Neuronal stem cell (in vitro differentiated cells): ENCODE measurements at regions not wholly inside any gene's neighbourhood (a gene's known extent, or its start where the extent isn't known, plus 50 kb on each side); places are given as distances from the start of the nearest gene placed in this dataset.

Source experiments
- DNase-seq: peaks from one replicate; pipeline ENCODE4 v3.0.0-alpha.2; 2013; ENCODE audit warnings: low spot score
- H2AFZ ChIP-seq: one replicate; pipeline ENCODE4 v1.6.1; 2013; ENCODE audit warnings: mild to moderate bottlenecking, low read length, inconsistent platforms
- H2AK5ac ChIP-seq: 2 replicates; pipeline ENCODE4 v1.6.1; 2013; ENCODE audit warnings: low read depth, mild to moderate bottlenecking, inconsistent platforms, low read length, moderate library complexity, mixed read lengths
- H2BK120ac ChIP-seq: 2 replicates; pipeline ENCODE4 v1.6.1; 2013; ENCODE audit warnings: low read depth, mild to moderate bottlenecking, inconsistent platforms, low read length, moderate library complexity, mixed read lengths
- H2BK12ac ChIP-seq: one replicate; pipeline ENCODE4 v1.6.1; 2013; ENCODE audit warnings: low read length, inconsistent platforms
- H2BK15ac ChIP-seq: 2 replicates; pipeline ENCODE4 v1.6.1; 2013; ENCODE audit warnings: mild to moderate bottlenecking, low read length, inconsistent platforms, mixed read lengths
- H2BK5ac ChIP-seq: one replicate; pipeline ENCODE4 v1.6.1; 2013; ENCODE audit warnings: inconsistent platforms, mild to moderate bottlenecking, low read length, moderate library complexity
- H3K14ac ChIP-seq: one replicate; pipeline ENCODE4 v1.6.1; 2013; ENCODE audit warnings: low read length, inconsistent platforms
- H3K18ac ChIP-seq: 2 replicates; pipeline ENCODE4 v1.6.1; 2013; ENCODE audit warnings: low read length, inconsistent platforms
- H3K23ac ChIP-seq: 2 replicates; pipeline ENCODE4 v1.6.1; 2013; ENCODE audit warnings: low read depth, mild to moderate bottlenecking, mixed read lengths, low read length, inconsistent platforms; ENCODE audit not compliant: poor library complexity
- H3K27ac ChIP-seq: replicated peaks from 3 replicates; pipeline ENCODE4 v1.5.1; 2013; ENCODE audit warnings: low read length, inconsistent platforms
- H3K27me3 ChIP-seq, 3 experiments: 2 replicates each; pipeline ENCODE4 v1.6.1; 2013; ENCODE audit warnings: low read length in 3 of 3, mild to moderate bottlenecking in 2 of 3, inconsistent platforms in 1 of 3, low read depth in 1 of 3, mixed read lengths in 1 of 3, moderate library complexity in 1 of 3; ENCODE audit not compliant: control insufficient read depth in 3 of 3, insufficient read depth in 3 of 3
- H3K36me3 ChIP-seq, 2 donors: replicated peaks in 1 of 2; 2 replicates each; pipeline ENCODE4 v1.6.1; 2013; ENCODE audit warnings: low read length in 2 of 2; ENCODE audit not compliant: control insufficient read depth in 2 of 2, insufficient read depth in 2 of 2
- H3K4ac ChIP-seq: 2 replicates; pipeline ENCODE4 v1.6.1; 2013; ENCODE audit warnings: inconsistent platforms, mild to moderate bottlenecking, low read length, moderate library complexity
- H3K4me1 ChIP-seq, 2 donors: 1 replicate in 1 of 2; 2 replicates in 1 of 2; pipeline ENCODE4 v1.6.1; 2013; ENCODE audit warnings: low read length in 2 of 2, low read depth in 1 of 2; ENCODE audit not compliant: control insufficient read depth in 2 of 2, insufficient read depth in 1 of 2
- H3K4me2 ChIP-seq: one replicate; pipeline ENCODE4 v1.6.1; 2013; ENCODE audit warnings: mild to moderate bottlenecking, low read length, inconsistent platforms; ENCODE audit not compliant: insufficient read depth, poor library complexity, severe bottlenecking
- H3K4me3 ChIP-seq, 2 donors: 2 replicates each; pipeline ENCODE4 v1.5.1; 2013; ENCODE audit warnings: low read length in 2 of 2, mild to moderate bottlenecking in 2 of 2, inconsistent platforms in 1 of 2, moderate library complexity in 1 of 2
- H3K79me1 ChIP-seq: one replicate; pipeline ENCODE4 v1.6.1; 2013; ENCODE audit warnings: low read depth, mild to moderate bottlenecking, inconsistent platforms, low read length, moderate library complexity
- H3K9ac ChIP-seq: one replicate; pipeline ENCODE4 v1.6.1; 2013; ENCODE audit warnings: mild to moderate bottlenecking, low read depth, low read length, inconsistent platforms; ENCODE audit not compliant: poor library complexity
- H3K9me3 ChIP-seq, 2 donors: replicated peaks in 1 of 2; 2 replicates each; pipeline versions ENCODE3 to v1.6.1; 2013; ENCODE audit warnings: low read length in 2 of 2, mild to moderate bottlenecking in 2 of 2, inconsistent platforms in 1 of 2, low read depth in 1 of 2, mixed read lengths in 1 of 2, moderate library complexity in 1 of 2; ENCODE audit not compliant: control insufficient read depth in 2 of 2, insufficient read depth in 1 of 2
- H4K8ac ChIP-seq: one replicate; pipeline ENCODE4 v1.6.1; 2013; ENCODE audit warnings: low read depth, mild to moderate bottlenecking, inconsistent platforms, low read length, moderate library complexity
- H4K91ac ChIP-seq: one replicate; pipeline ENCODE4 v1.6.1; 2013; ENCODE audit warnings: low read length, low read depth, mild to moderate bottlenecking, inconsistent platforms; ENCODE audit not compliant: poor library complexity
- WGBS, 2 donors: extraction: QIAGEN DNeasy Blood & Tissue Kit; methylation state at CpG; one replicate each; pipeline ENCODE4 v1.1.7; 2013; ENCODE audit warnings: missing lambda C conversion rate in 2 of 2, mixed read lengths in 1 of 2; ENCODE audit not compliant: insufficient read length in 2 of 2, insufficient replicate concordance in 1 of 2; ENCODE audit errors: extremely low coverage in 2 of 2; 5-methylcytosine and 5-hydroxymethylcytosine counted together

DNA sequence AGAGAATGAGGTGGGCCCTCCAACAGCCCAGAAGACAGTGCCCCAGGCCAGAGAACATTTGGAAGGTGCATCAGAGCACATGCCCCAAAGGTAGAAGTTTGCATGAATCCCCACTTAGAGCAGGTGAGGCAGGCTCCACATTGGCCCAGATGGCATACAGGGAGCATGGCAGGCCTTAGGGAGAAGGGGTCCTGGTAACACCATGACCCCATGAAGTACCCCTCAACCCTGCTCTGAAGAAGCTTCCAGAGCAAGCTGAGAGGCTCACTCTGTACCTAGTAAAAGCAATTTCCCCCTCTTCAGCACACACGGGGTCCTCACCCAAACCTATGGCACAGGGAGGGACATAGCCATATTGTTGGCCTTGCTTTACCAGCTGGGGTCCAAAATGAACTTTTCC, 162.6 kb downstream of the BUB3 start:
- no peak overlapping the region for H4K91ac ChIP-seq
- H3K27ac ChIP-seq, result no peak overlapping the region
- no peaks in the 10 kb centered on the region for H3K36me3 ChIP-seq
- no peak overlapping the region for H3K18ac ChIP-seq
- H3K4me3 ChIP-seq, result no peak overlapping the region
- H3K4ac ChIP-seq, result no peak overlapping the region
- peaks cover 0 to 3% of the 10 kb centered on the region in 2 donors for H3K4me1 ChIP-seq
- H2BK5ac ChIP-seq, result no peak overlapping the region
- H3K9ac ChIP-seq, result no peak overlapping the region
- peaks cover 0 to 2% (median 0%) of the 10 kb centered on the region in 3 experiments for H3K27me3 ChIP-seq
- no peak overlapping the region for H4K8ac ChIP-seq
- no CpG with 5 or more reads among the region's 1 CpG for WGBS, 2 donors
- no peaks in the 10 kb centered on the region for H3K79me1 ChIP-seq
- H2BK15ac ChIP-seq, result no peak overlapping the region
- no peak for DNase-seq
- no peak overlapping the region for H2AK5ac ChIP-seq
- H3K23ac ChIP-seq, result no peak overlapping the region
- H3K4me2 ChIP-seq, result no peak overlapping the region
- no peak overlapping the region for H2BK120ac ChIP-seq
- H2AFZ ChIP-seq, result no peak overlapping the region
- no peaks in the 10 kb centered on the region for H3K9me3 ChIP-seq
- no peak overlapping the region for H3K14ac ChIP-seq
- no peak overlapping the region for H2BK12ac ChIP-seq

DNA sequence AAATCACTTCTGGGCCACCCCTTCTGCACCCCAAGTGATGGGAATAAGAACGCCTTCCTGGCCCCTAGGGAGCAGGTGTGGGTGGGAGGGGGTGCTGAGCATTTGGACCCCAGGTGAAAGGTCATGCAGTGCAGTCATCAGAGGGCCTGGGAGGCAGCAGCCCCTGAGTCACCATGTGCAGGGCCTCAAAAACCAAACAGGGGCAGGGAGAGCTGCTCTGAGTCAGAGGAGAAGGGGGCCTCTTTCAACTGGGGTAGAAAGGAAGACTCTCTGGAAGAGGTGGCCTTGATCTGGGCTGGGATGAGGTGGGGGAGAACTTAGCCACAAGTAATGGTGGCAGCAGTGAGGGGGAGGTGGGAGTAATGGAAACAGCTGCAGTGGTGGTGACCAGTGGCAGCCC, 164.3 kb downstream of the BUB3 start:
- Histone ChIP-seq H3K4me3 (no peak overlapping the region), H3K27me3 (peaks cover 0 to 2% (median 0%) of the 10 kb centered on the region in 3 experiments), H2BK12ac (no peak overlapping the region), H3K36me3 (no peaks in the 10 kb centered on the region), H2BK5ac (no peak overlapping the region), H4K8ac (no peak overlapping the region), H3K9ac (no peak overlapping the region), H2BK120ac (no peak overlapping the region), H2AK5ac (no peak overlapping the region), H3K18ac (no peak overlapping the region), H3K9me3 (no peaks in the 10 kb centered on the region), H3K79me1 (no peaks in the 10 kb centered on the region), H4K91ac (no peak overlapping the region), H3K23ac (no peak overlapping the region), H2BK15ac (no peak overlapping the region), H3K27ac (no peak overlapping the region), H3K4me2 (no peak overlapping the region), H3K14ac (no peak overlapping the region), H3K4me1 (no peaks in the 10 kb centered on the region), H3K4ac (no peak overlapping the region), H2AFZ (no peak overlapping the region)
- WGBS, 2 donors, result no CpG with 5 or more reads among the region's 1 CpG
- no peak for DNase-seq

DNA sequence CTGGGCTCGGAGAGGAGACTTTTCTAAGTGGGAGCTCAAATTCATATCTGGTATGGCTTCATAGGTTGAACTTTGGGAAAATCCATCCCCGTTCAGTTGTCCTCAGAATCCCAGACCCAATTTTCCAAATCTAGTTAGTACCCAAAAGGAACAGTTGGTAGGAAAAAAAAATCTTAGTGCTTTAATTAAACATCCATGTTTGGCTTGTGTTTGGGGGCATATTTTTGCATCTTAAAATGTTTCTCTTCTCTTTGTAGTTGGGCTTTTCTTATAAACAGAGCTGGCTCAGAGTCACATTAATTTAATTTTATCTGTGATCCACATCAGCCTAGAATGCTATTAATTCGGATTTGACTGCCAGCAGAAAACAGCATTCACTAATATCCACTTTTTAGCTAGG, 165.9 kb downstream of the BUB3 start:
- Histone ChIP-seq H3K4me3 (no peak overlapping the region), H3K4ac (no peak overlapping the region), H2AFZ (no peak overlapping the region), H3K9ac (no peak overlapping the region), H3K79me1 (no peaks in the 10 kb centered on the region), H4K91ac (no peak overlapping the region), H3K27ac (no peak overlapping the region), H2AK5ac (no peak overlapping the region), H2BK12ac (no peak overlapping the region), H4K8ac (no peak overlapping the region), H3K18ac (no peak overlapping the region), H2BK15ac (no peak overlapping the region), H3K9me3 (peaks cover 0 to under 1% of the 10 kb centered on the region in 2 donors), H2BK5ac (no peak overlapping the region), H3K4me1 (no peaks in the 10 kb centered on the region), H3K14ac (no peak overlapping the region), H2BK120ac (no peak overlapping the region), H3K23ac (no peak overlapping the region), H3K27me3 (peaks cover 0 to 2% (median 0%) of the 10 kb centered on the region in 3 experiments), H3K36me3 (no peaks in the 10 kb centered on the region), H3K4me2 (no peak overlapping the region)
- WGBS, 2 donors, result no CpG with 5 or more reads among the region's 3 CpGs
- no peak for DNase-seq

DNA sequence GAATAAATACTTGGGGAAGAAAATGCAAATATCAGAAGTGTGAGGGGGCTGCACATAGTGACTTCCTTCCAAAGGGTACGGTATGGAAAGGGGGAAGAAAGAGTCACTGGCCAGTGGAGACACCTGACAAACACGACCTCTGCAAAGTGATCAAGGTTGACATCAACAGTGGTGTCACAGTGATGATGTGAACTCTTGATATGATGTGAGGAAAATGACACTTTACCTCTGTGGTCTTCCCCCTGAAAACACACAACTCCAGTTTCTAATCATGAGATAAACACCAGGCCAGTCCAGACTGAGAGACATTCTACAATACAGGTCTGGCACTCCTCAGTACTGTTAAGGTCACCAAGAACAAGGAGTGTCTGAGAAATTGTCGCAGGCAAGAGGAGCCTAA, 169.7 kb downstream of the BUB3 start:
- no peak overlapping the region for H2AK5ac ChIP-seq
- no peak for DNase-seq
- H2BK120ac ChIP-seq, result no peak overlapping the region
- H4K91ac ChIP-seq, result no peak overlapping the region
- no peak overlapping the region for H3K4ac ChIP-seq
- no peak overlapping the region for H3K23ac ChIP-seq
- H3K14ac ChIP-seq, result no peak overlapping the region
- H3K4me3 ChIP-seq, result no peak overlapping the region
- no peak overlapping the region for H2BK12ac ChIP-seq
- no peaks in the 10 kb centered on the region for H3K27me3 ChIP-seq
- H2AFZ ChIP-seq, result no peak overlapping the region
- H3K27ac ChIP-seq, result no peak overlapping the region
- no peak overlapping the region for H2BK15ac ChIP-seq
- no peak overlapping the region for H3K18ac ChIP-seq
- no peak overlapping the region for H2BK5ac ChIP-seq
- no peaks in the 10 kb centered on the region for H3K4me1 ChIP-seq
- H3K9me3 ChIP-seq, result peaks cover 0 to 6% of the 10 kb centered on the region in 2 donors
- H3K9ac ChIP-seq, result no peak overlapping the region
- no CpG with 5 or more reads among the region's 3 CpGs for WGBS, 2 donors
- H3K79me1 ChIP-seq, result no peaks in the 10 kb centered on the region
- no peaks in the 10 kb centered on the region for H3K36me3 ChIP-seq
- no peak overlapping the region for H3K4me2 ChIP-seq
- no peak overlapping the region for H4K8ac ChIP-seq
